A673 (cell line): ENCODE measurements at regions not wholly inside any gene's neighbourhood (a gene's known extent, or its start where the extent isn't known, plus 50 kb on each side); places are given as distances from the start of the nearest gene placed in this dataset.

Experiments
- BruUV-seq: library from RNA; stranded (reverse); fragments of 400-500 nt; replicated peaks from 2 replicates; lab custom pipeline; 2021; lab: Mats Ljungman, UMichigan
- CTCF ChIA-PET: fragments of 300-600 bp; sonication (Branson Sonifier 250); formaldehyde crosslinking; loops from one replicate; lab custom pipeline; 2022; ENCODE audit warnings: antibody characterized with exemption; lab: Charles Lee
- POLR2A ChIA-PET: fragments of 300-600 bp; sonication (Branson Sonifier 250); formaldehyde crosslinking; loops from one replicate; lab custom pipeline; 2022; ENCODE audit warnings: antibody characterized with exemption; ENCODE audit not compliant: low non-redundant PET; lab: Charles Lee
- DNase-seq: peaks from one replicate; pipeline ENCODE4 v3.0.0-alpha.2; 2015; ENCODE audit warnings: low spot score
- H3K27ac ChIP-seq: fragments of 200-600 bp; sonication (generic); 2 replicates; pipeline ENCODE4 v1.5.1; 2016; ENCODE audit warnings: mixed run types, low read depth, mild to moderate bottlenecking, mixed read lengths, antibody characterized with exemption, low read length; ENCODE audit not compliant: poor library complexity, severe bottlenecking
- H3K27me3 ChIP-seq: fragments of 200-600 bp; sonication (generic); replicated peaks from 2 replicates; pipeline ENCODE4 v1.6.1; 2017; ENCODE audit warnings: mixed run types, low read depth, mild to moderate bottlenecking, mixed read lengths, antibody characterized with exemption, low read length; ENCODE audit not compliant: insufficient read depth, poor library complexity
- H3K36me3 ChIP-seq: fragments of 200-600 bp; sonication (generic); 2 replicates; pipeline ENCODE4 v1.6.1; 2016; ENCODE audit warnings: mixed run types, mild to moderate bottlenecking, mixed read lengths, antibody characterized with exemption, low read length; ENCODE audit not compliant: insufficient read depth, poor library complexity, severe bottlenecking
- H3K4me1 ChIP-seq: fragments of 200-600 bp; sonication (generic); 2 replicates; pipeline ENCODE4 v1.6.1; 2017; ENCODE audit warnings: mixed run types, mild to moderate bottlenecking, mixed read lengths, antibody characterized with exemption, low read length; ENCODE audit not compliant: insufficient read depth, poor library complexity, severe bottlenecking
- H3K4me3 ChIP-seq: fragments of 200-600 bp; sonication (generic); 2 replicates; pipeline ENCODE4 v1.5.1; 2016; ENCODE audit warnings: low read depth, mixed run types, mild to moderate bottlenecking, mixed read lengths, low read length; ENCODE audit not compliant: poor library complexity, severe bottlenecking
- H3K9me3 ChIP-seq: fragments of 200-600 bp; sonication (generic); 2 replicates; pipeline ENCODE4 v1.6.1; 2016; ENCODE audit warnings: mixed run types, low read depth, mild to moderate bottlenecking, mixed read lengths, antibody characterized with exemption, low read length; ENCODE audit not compliant: poor library complexity, severe bottlenecking
- EZH2 ChIP-seq: fragments of 200-600 bp; sonication (generic); IDR thresholded peaks from 2 replicates; pipeline ENCODE4 v1.6.1; 2017; ENCODE audit warnings: borderline replicate concordance, low read depth, mild to moderate bottlenecking, mixed read lengths, antibody characterized with exemption, low read length; ENCODE audit not compliant: poor library complexity, severe bottlenecking
- intact Hi-C: fragments of 100-400 bp; cut with micrococcal nuclease; formaldehyde crosslinking; loops from one replicate; pipeline ENCODE4 v1.10.0; 2022; ENCODE audit not compliant: unreplicated experiment
- TF ChIP-seq, protein P1 (sequence below): fragments of 300-800, 200-600 bp; sonication (generic); conservative IDR thresholded peaks from 2 replicates; pipeline ENCODE4 v1.5.1; 2017; ENCODE audit warnings: low read depth, mild to moderate bottlenecking, antibody characterized with exemption, low read length, moderate library complexity, mixed read lengths

DNA sequence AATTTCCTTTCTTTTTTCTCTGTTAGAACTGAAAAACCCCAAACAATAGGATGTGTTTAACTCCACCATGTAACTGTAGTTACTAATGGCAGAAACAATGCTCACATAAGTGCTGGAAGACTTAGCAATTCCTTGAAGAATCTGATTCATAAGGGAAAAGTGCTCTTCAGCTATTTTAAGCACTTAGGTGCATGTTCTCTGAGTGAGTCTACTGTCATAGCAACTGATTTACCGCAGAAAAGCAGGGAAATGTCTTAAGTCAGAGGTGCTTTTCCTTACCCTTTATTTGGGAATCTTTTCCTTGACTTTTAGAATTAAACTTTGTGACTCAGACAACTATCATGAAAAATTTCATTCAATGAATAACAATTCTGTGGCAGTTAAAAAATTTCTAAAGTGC, 65.4 kb upstream of the NABP1 start:
- H3K27me3 ChIP-seq = no peaks in the 10 kb centered on the region
- H3K4me1 ChIP-seq = no peaks in the 10 kb centered on the region
- intact Hi-C loops = no loop called here
- no peaks in the 10 kb centered on the region for H3K36me3 ChIP-seq
- H3K9me3 ChIP-seq = no peaks in the 10 kb centered on the region
- no TSS peak for BruUV-seq
- TF ChIP-seq, protein P1, sequence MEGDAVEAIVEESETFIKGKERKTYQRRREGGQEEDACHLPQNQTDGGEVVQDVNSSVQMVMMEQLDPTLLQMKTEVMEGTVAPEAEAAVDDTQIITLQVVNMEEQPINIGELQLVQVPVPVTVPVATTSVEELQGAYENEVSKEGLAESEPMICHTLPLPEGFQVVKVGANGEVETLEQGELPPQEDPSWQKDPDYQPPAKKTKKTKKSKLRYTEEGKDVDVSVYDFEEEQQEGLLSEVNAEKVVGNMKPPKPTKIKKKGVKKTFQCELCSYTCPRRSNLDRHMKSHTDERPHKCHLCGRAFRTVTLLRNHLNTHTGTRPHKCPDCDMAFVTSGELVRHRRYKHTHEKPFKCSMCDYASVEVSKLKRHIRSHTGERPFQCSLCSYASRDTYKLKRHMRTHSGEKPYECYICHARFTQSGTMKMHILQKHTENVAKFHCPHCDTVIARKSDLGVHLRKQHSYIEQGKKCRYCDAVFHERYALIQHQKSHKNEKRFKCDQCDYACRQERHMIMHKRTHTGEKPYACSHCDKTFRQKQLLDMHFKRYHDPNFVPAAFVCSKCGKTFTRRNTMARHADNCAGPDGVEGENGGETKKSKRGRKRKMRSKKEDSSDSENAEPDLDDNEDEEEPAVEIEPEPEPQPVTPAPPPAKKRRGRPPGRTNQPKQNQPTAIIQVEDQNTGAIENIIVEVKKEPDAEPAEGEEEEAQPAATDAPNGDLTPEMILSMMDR = no peak
- TF ChIP-seq EZH2 = no peak
- no peak for DNase-seq
- H3K27ac ChIP-seq = no peak overlapping the region
- H3K4me3 ChIP-seq = no peak overlapping the region
- POLR2A ChIA-PET = interaction anchor here (0.7 kb wide), 1 partner anchor 14 kb away, joined by 3 read pairs; no protein-coding TSS in a partner anchor
- CTCF ChIA-PET = no interaction called here

DNA sequence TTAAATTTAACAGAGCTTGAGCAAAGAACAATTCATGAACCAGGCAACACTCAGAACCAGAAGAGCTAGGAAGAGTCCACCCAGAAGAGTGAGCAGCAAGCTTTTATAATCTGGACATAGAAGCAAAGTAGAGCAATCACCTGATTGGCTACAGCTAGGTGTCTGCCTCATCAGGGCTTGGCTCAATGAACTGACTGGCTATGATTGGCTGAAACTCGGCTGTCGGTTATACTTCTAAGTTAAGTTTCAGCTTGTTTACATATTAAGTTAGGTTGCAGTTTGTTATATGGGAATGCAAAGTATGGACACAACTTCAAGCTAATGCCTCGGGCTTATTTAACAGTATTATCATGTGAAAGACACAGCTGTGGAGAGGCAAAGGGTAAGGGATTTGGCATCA, 63.2 kb upstream of the NABP1 start:
- intact Hi-C loops = no loop called here
- Histone ChIP-seq H3K27ac (no peak overlapping the region), H3K27me3 (no peaks in the 10 kb centered on the region), H3K4me3 (no peak overlapping the region), H3K4me1 (no peaks in the 10 kb centered on the region), H3K36me3 (no peaks in the 10 kb centered on the region), H3K9me3 (no peaks in the 10 kb centered on the region)
- ChIA-PET POLR2A (no interaction called here), CTCF (interaction anchor here (0.6 kb wide), 1 partner anchor 202 kb away, joined by 4 read pairs; no protein-coding TSS in a partner anchor)
- TF ChIP-seq, protein P1 = no peak
- no TSS peak for BruUV-seq
- DNase-seq = no peak

DNA sequence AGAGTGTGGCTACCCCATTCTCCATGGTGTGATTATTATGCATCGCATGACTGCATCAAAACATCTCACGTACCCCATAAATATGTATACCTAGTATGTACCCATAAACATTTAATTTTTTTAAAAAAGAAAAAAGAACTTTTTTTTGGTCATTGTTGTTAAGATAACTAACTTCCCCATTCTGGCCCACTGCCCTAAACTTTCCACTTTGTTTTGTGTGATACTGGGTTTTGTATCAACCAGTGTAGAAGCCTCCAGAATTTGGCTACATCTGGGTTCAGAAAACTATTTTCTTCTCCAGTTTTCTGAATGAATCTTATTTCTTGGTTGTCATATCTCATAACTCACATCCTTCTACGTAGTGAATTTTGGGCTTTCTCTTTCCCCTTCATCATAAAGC, 62.3 kb upstream of the NABP1 start:
- no peak overlapping the region for H3K27ac ChIP-seq
- H3K4me1 ChIP-seq = no peaks in the 10 kb centered on the region
- no peak for TF ChIP-seq EZH2
- TF ChIP-seq, protein P1 = no peak
- no TSS peak for BruUV-seq
- H3K9me3 ChIP-seq = no peaks in the 10 kb centered on the region
- DNase-seq = no peak
- no peaks in the 10 kb centered on the region for H3K27me3 ChIP-seq
- POLR2A ChIA-PET = no interaction called here
- no peaks in the 10 kb centered on the region for H3K36me3 ChIP-seq
- intact Hi-C loops = no loop called here
- CTCF ChIA-PET = no interaction called here
- H3K4me3 ChIP-seq = no peak overlapping the region
